Prostate gland (tissue), 2 donors: ENCODE measurements at regions not wholly inside any gene's neighbourhood (a gene's known extent, or its start where the extent isn't known, plus 50 kb on each side); places are given as distances from the start of the nearest gene placed in this dataset.
"Not testable (repeated sequence)": the region's sequence is repeated elsewhere in the genome, so short reads cannot be mapped to it uniquely, and the experiment has no call there.

Experiments
- CTCF ChIP-seq, 4 experiments: fragments of 200-600 bp in 2 of 4; fragments of 450-650 bp in 2 of 4; sonication (generic) in 2 of 4; IDR thresholded peaks; 1 replicate in 3 of 4; 2 replicates in 1 of 4; pipeline ENCODE4 v1.5.1; 2016 to 2019; ENCODE audit warnings: antibody characterized with exemption in 4 of 4, mild to moderate bottlenecking in 2 of 4, moderate library complexity in 2 of 4
- POLR2A ChIP-seq: fragments of 450-650 bp; IDR thresholded peaks from one replicate; pipeline ENCODE4 v1.6.1; 2016; ENCODE audit warnings: antibody characterized with exemption, mild to moderate bottlenecking
- POLR2AphosphoS5 ChIP-seq: sonication (generic); formaldehyde crosslinking; IDR thresholded peaks from one replicate; pipeline ENCODE4 v1.6.1; 2017; ENCODE audit warnings: antibody characterized with exemption

DNA sequence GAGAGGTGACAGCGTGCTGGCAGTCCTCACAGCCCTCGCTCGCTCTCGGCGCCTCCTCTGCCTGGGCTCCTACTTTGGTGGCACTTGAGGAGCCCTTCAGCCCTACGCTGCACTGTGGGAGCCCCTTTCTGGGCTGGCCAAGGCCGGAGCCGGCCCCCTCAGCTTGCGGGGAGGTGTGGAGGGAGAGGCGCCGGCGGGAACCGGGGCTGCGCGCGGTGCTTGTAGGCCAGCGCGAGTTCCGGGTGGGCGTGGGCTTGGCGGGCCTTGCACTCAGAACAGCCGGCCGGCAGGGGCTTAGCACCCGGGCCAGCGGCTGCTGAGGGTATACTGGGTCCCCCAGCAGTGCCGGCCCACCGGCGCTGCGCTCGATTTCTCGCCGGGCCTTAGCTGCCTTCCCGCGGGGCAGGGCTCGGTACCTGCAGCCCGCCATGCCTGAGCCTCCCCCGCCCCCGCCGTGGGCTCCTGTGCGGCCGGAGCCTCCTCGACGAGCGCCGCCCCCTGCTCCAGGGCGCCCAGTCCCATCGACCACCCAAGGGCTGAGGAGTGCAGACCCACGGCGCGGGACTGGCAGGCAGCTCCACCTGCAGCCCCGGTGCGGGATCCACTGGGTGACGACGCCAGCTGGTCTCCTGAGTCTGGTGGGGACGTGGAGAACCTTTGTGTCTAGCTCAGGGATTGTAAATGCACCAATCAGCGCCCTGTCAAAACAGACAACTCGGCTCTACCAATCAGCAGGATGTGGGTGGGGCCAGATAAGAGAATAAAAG, 661.0 kb downstream of the ETNK1 start:
- TF ChIP-seq CTCF (IDR thresholded peaks at IDR 0.05); POLR2AphosphoS5; POLR2A: not testable (repeated sequence)
